ENCODE measurements at regions not wholly inside any gene's neighbourhood (a gene's known extent, or its start where the extent isn't known, plus 50 kb on each side); places are given as distances from the start of the nearest gene placed in this dataset.

DNA sequence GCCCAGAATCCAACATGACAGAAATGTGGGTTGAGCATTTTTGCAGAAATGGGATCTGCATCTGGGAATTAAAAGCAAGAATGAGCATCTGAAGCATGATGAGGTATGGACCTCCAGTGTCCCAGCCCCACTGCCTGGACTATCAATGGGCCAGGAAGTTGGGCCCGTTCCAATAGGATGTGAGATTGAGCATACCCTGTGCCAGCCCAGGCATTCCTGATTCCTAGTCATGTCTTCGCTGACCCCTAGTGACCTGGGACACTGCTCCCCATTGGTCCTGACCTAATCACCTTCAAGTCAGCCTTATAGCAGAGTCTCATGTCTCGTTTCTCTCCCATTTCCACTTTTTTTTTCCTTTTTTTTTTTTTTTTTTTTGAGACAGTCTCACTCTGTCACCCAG lies 197.4 kb upstream of the IRX2 start:
- TF ChIP-seq POLR2A (IDR thresholded peaks at IDR 0.05) (no peak), CTCF (IDR thresholded peaks at IDR 0.05) (no peak)
- 51 to 60% methylated on average over 3 of the region's 3 CpGs for WGBS, 2 donors
- no peaks in the 10 kb centered on the region for H3K4me1 ChIP-seq
- H3K9me3 ChIP-seq, result no peaks in the 10 kb centered on the region
- H3K27ac ChIP-seq, result no peak overlapping the region
- H3K27me3 ChIP-seq, result no peaks in the 10 kb centered on the region
- no peak for ATAC-seq
- intact Hi-C loops (cut with DNase I), result no loop called here
- DNase-seq, result no peak
- no peaks in the 10 kb centered on the region for H3K36me3 ChIP-seq (replicated peaks in 1 of 2; ENCODE audit: insufficient read depth in 1 of 2, low read depth in 2 of 2)
- no peak overlapping the region for H3K4me3 ChIP-seq

- Histone ChIP-seq H3K4me3 (no peak overlapping the region), H3K27me3 (no peaks in the 10 kb centered on the region), H3K27ac (no peak overlapping the region), H3K9me3 (no peaks in the 10 kb centered on the region), H3K4me1 (no peaks in the 10 kb centered on the region), H3K36me3 (replicated peaks in 1 of 2; ENCODE audit: insufficient read depth in 1 of 2, low read depth in 2 of 2) (no peaks in the 10 kb centered on the region)
- intact Hi-C loops (cut with DNase I), result no loop called here
- WGBS, 2 donors, result 62 to 64% methylated on average over 6 of the region's 6 CpGs
- ATAC-seq (no peak), DNase-seq (no peak)
- no peak for TF ChIP-seq CTCF (IDR thresholded peaks at IDR 0.05)
- TF ChIP-seq POLR2A (IDR thresholded peaks at IDR 0.05), result no peak
These were observed 194.8 kb upstream of the IRX2 start for GRCh38 chr5:2946315-2946714.

GRCh38 chr5:2936413-2936812 lies 184.9 kb upstream of the IRX2 start:
- DNase-seq, result no peak
- no peaks in the 10 kb centered on the region for H3K9me3 ChIP-seq
- H3K27me3 ChIP-seq, result no peaks in the 10 kb centered on the region
- H3K4me3 ChIP-seq, result no peak overlapping the region
- ATAC-seq, result no peak
- intact Hi-C loops (cut with DNase I), result no loop called here
- WGBS, 2 donors, result 62 to 67% methylated on average over 4 of the region's 4 CpGs
- H3K36me3 ChIP-seq (replicated peaks in 1 of 2; ENCODE audit: insufficient read depth in 1 of 2, low read depth in 2 of 2), result no peaks in the 10 kb centered on the region
- no peak overlapping the region for H3K27ac ChIP-seq
- TF ChIP-seq POLR2A (IDR thresholded peaks at IDR 0.05) (no peak), CTCF (IDR thresholded peaks at IDR 0.05) (no peak)
- H3K4me1 ChIP-seq, result no peaks in the 10 kb centered on the region

GRCh38 chr5:2929779-2930178 lies 178.3 kb upstream of the IRX2 start:
- H3K27me3 ChIP-seq, result no peaks in the 10 kb centered on the region
- DNase-seq, result no peak
- H3K36me3 ChIP-seq (replicated peaks in 1 of 2; ENCODE audit: insufficient read depth in 1 of 2, low read depth in 2 of 2), result no peaks in the 10 kb centered on the region
- TF ChIP-seq CTCF (IDR thresholded peaks at IDR 0.05), result no peak
- TF ChIP-seq POLR2A (IDR thresholded peaks at IDR 0.05), result no peak
- WGBS, 2 donors, result 62 to 66% methylated on average over 10 of the region's 10 CpGs
- H3K9me3 ChIP-seq, result no peaks in the 10 kb centered on the region
- intact Hi-C loops (cut with DNase I), result no loop called here
- no peak for ATAC-seq
- H3K4me3 ChIP-seq, result no peak overlapping the region
- H3K4me1 ChIP-seq, result no peaks in the 10 kb centered on the region
- H3K27ac ChIP-seq, result no peak overlapping the region

DNA sequence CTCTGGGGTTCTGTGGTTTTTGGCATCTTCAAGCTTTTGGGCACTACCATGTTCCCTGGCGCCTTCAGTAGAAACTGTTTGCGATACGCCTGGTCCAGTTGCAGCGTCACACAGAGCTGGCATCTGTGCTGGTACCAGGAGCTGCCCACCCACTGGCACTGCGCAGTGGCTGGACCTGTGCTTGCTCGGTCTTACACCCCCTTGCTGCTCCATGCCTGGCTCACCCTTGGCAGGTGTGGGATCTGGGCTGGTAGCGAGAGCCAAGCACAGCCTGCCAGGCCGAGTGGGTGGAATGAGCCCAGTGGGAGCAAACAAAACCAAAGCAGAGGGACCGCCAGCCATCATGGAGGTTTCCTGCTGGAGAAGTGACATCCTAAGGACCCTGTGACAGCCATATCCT lies 170.2 kb upstream of the IRX2 start:
- Histone ChIP-seq H3K9me3 (peaks cover 0 to 4% (median 0%) of the 10 kb centered on the region in 3 donors), H3K36me3 (replicated peaks in 1 of 2; ENCODE audit: insufficient read depth in 1 of 2, low read depth in 2 of 2) (no peaks in the 10 kb centered on the region), H3K27me3 (no peaks in the 10 kb centered on the region), H3K27ac (no peak overlapping the region), H3K4me1 (no peaks in the 10 kb centered on the region), H3K4me3 (no peak overlapping the region)
- no peak for DNase-seq
- intact Hi-C loops (cut with DNase I), result no loop called here
- no peak for ATAC-seq
- WGBS, 2 donors, result 83 to 86% methylated on average over 1 to 9 of the region's 9 CpGs
- no peak for TF ChIP-seq POLR2A (IDR thresholded peaks at IDR 0.05)
- no peak for TF ChIP-seq CTCF (IDR thresholded peaks at IDR 0.05)

Data from body of pancreas (tissue), 4 donors.